ENCODE measurements at regions not wholly inside any gene's neighbourhood (a gene's known extent, or its start where the extent isn't known, plus 50 kb on each side); places are given as distances from the start of the nearest gene placed in this dataset.

- Histone ChIP-seq H3K27ac (ENCODE audit: low read length) (no peak overlapping the region), H3K27me3 (ENCODE audit: insufficient read depth, low read length) (no peaks in the 10 kb centered on the region), H3K4me3 (ENCODE audit: low read length) (no peak overlapping the region), H3K9ac (ENCODE audit: low read depth, low read length) (no peak overlapping the region), H3K36me3 (ENCODE audit: insufficient read depth, low read depth, low read length) (no peaks in the 10 kb centered on the region), H3K4me1 (ENCODE audit: insufficient read depth, low read length) (no peaks in the 10 kb centered on the region; the same call in 1 of the 2 replicates), H3K9me3 (ENCODE audit: insufficient read depth, low read depth, low read length) (no peaks in the 10 kb centered on the region)
Observed at GRCh38 chr15:47296881-47297280, 420.4 kb upstream of the SEMA6D start.

DNA sequence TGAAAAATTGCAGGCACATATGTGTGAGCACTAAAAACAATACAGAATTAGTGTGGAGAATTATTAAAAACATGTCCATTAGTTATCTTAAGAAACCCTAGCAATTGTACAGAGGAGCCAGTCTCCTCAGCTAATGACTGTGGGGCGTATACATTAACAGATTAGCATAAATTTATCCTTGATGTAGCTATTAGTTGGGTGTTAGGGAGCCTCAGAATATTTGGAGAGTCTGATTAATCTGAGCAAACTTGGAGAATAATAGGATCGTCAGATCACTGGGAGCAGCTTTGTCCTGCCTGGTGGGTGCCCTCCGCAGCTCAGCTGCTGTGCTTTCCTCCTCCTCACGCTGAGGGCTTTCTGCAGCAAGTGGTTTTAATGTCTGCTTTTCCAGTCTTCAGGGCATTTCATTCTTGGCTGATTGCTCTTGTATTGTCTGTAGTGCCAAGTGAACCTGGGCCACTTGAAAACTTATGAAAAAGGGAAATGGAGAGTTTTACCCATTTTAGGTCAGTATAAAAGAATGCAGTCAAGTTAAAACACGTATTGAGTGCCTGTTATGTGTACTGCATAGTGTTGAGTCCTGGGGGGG lies 417.4 kb upstream of the SEMA6D start:
- Histone ChIP-seq H3K36me3 (ENCODE audit: insufficient read depth, low read depth, low read length) (no peaks in the 10 kb centered on the region), H3K4me1 (ENCODE audit: insufficient read depth, low read length) (no peaks in the 10 kb centered on the region; the same call in 1 of the 2 replicates), H3K9ac (ENCODE audit: low read depth, low read length) (no peak overlapping the region), H3K9me3 (ENCODE audit: insufficient read depth, low read depth, low read length) (no peaks in the 10 kb centered on the region), H3K27ac (ENCODE audit: low read length) (no peak overlapping the region), H3K27me3 (ENCODE audit: insufficient read depth, low read length) (no peaks in the 10 kb centered on the region), H3K4me3 (ENCODE audit: low read length) (no peak overlapping the region)

- Histone ChIP-seq H3K36me3 (ENCODE audit: insufficient read depth, low read depth, low read length) (no peaks in the 10 kb centered on the region), H3K4me1 (ENCODE audit: insufficient read depth, low read length) (no peaks in the 10 kb centered on the region), H3K27ac (ENCODE audit: low read length) (no peak overlapping the region), H3K9ac (ENCODE audit: low read depth, low read length) (no peak overlapping the region), H3K4me3 (ENCODE audit: low read length) (no peak overlapping the region), H3K9me3 (ENCODE audit: insufficient read depth, low read depth, low read length) (no peaks in the 10 kb centered on the region), H3K27me3 (ENCODE audit: insufficient read depth, low read length) (no peaks in the 10 kb centered on the region)
Observed at GRCh38 chr15:47300596-47300995, 416.7 kb upstream of the SEMA6D start.

DNA sequence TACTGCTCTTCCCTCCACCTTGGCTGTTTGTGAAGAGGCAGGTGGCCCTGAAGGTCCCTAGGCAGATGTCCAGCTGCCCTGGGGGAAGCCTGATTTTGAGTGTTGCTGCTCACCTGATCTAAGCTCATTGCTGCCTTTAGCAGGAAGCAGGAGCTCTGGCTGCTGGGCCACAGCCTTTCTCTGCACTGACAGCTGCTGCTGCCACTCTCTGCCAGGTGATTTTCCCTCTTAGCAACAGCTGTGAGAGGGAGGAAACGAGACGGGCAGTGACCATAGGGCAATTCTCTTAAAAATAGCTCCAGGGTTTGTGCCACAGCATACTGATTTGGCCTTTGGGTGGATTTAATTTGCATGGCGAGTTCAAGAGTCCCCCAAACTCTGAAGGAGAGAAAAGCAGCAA lies 415.8 kb upstream of the SEMA6D start:
- Histone ChIP-seq H3K4me3 (ENCODE audit: low read length) (no peak overlapping the region), H3K27me3 (ENCODE audit: insufficient read depth, low read length) (no peaks in the 10 kb centered on the region), H3K9ac (ENCODE audit: low read depth, low read length) (no peak overlapping the region), H3K4me1 (ENCODE audit: insufficient read depth, low read length) (no peaks in the 10 kb centered on the region), H3K9me3 (ENCODE audit: insufficient read depth, low read depth, low read length) (no peaks in the 10 kb centered on the region), H3K27ac (ENCODE audit: low read length) (no peak overlapping the region), H3K36me3 (ENCODE audit: insufficient read depth, low read depth, low read length) (no peaks in the 10 kb centered on the region)

- no peak overlapping the region for H3K4me3 ChIP-seq (ENCODE audit: low read length)
- no peaks in the 10 kb centered on the region for H3K36me3 ChIP-seq (ENCODE audit: insufficient read depth, low read depth, low read length)
- no peaks in the 10 kb centered on the region for H3K27me3 ChIP-seq (ENCODE audit: insufficient read depth, low read length)
- H3K4me1 ChIP-seq (ENCODE audit: insufficient read depth, low read length), result no peaks in the 10 kb centered on the region
- H3K9me3 ChIP-seq (ENCODE audit: insufficient read depth, low read depth, low read length), result no peaks in the 10 kb centered on the region
- H3K9ac ChIP-seq (ENCODE audit: low read depth, low read length), result no peak overlapping the region
- H3K27ac ChIP-seq (ENCODE audit: low read length), result no peak overlapping the region
Observed at GRCh38 chr15:47304656-47305055, 412.6 kb upstream of the SEMA6D start.

DNA sequence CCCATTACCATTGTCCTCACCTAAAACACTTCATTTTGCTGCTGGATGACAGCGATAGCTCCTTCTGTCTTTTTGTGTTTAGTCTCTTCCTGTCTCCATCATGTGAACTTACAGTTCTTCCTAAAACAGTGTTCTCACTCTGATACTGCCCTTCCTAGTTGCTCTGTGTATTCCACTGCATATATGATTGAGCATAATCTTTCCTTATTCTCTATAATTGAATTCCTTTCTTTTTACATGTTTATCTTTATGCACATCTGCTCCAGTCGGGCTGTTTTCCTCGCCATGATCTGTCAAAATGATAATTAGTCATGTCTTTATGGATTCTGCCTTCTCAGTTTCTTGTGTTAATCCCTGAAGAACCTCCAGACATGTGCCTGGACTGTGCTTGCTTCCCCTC lies 405.1 kb upstream of the SEMA6D start:
- Histone ChIP-seq H3K9me3 (ENCODE audit: insufficient read depth, low read depth, low read length) (no peaks in the 10 kb centered on the region), H3K4me3 (ENCODE audit: low read length) (no peak overlapping the region), H3K4me1 (ENCODE audit: insufficient read depth, low read length) (no peaks in the 10 kb centered on the region), H3K27me3 (ENCODE audit: insufficient read depth, low read length) (no peaks in the 10 kb centered on the region), H3K27ac (ENCODE audit: low read length) (no peak overlapping the region), H3K36me3 (ENCODE audit: insufficient read depth, low read depth, low read length) (no peaks in the 10 kb centered on the region), H3K9ac (ENCODE audit: low read depth, low read length) (no peak overlapping the region)

DNA sequence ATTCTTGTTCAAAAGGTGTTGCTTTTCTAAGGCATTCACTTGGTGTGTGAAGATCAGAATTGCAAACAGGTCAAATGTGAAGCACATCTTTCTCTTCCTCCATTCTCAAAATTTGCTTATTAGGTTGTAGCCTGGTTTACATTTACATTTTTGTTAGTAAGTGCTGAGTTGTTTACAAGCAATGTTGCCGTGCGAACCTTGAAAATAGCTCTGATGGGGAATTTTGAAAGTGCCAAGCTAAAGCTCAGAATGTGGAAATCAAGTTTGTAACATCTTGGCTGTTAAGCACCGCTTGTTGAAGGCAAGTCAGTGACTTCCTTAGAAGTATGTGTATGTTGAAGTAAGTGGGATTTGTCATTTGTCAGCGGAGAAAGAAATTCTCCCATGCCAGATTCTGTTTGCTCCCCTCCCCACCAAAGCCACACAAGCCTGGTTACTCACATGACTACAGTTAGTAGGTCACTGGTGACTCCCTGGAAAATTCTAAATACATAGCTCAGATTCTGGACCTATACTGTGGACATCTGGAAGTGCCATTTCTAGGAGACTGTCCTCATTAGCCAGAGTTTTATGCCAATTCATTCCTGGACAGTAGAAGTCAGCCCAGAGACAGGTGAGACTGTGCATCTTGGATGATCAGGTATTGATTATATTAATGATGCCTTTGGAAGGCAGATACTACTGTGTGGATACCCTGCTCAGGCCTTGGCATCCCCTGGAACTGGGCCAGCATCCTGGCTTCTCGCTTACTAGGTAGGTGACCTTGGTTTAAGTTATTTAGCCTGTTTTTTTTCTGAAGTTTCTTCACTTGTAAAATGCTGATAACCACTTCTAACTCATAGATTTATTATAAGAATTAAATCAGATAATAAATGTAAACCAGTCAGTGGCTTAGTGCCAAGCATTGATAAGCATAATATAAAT lies 390.6 kb upstream of the SEMA6D start:
- H3K9me3 ChIP-seq (ENCODE audit: insufficient read depth, low read depth, low read length), result no peaks in the 10 kb centered on the region
- no peaks in the 10 kb centered on the region for H3K27me3 ChIP-seq (ENCODE audit: insufficient read depth, low read length)
- no peaks in the 10 kb centered on the region for H3K36me3 ChIP-seq (ENCODE audit: insufficient read depth, low read depth, low read length)
- H3K4me1 ChIP-seq (ENCODE audit: insufficient read depth, low read length), result peaks cover 18% of the 10 kb centered on the region
- H3K27ac ChIP-seq (ENCODE audit: low read length), result no peak overlapping the region
- H3K4me3 ChIP-seq (ENCODE audit: low read length), result no peak overlapping the region
- H3K9ac ChIP-seq (ENCODE audit: low read depth, low read length), result no peak overlapping the region

DNA sequence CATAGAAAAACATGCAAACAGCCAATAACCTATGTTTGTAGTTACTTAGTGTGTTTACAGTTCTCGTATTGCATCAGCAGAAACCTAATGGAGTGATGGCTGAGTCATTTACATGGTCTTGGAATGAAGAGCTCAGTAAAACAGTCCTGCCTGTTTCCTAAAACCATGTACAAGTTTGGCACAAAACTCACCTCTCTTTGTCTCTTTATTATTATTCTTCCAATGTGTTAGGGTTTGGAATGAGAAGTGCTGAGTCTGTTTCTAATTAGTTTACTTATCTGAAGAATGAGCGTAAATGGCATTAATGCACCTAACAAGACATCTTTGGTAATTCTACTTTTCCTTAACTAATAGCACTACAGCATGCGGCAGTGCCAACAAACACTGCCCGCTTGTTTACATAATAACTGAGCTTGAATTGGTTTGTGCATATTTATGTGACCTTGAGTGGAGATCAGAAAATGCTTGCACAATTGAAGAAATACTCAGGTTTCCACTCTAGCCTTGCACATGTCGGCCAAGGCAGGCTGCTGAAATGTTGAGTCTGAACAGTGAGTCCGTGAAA lies 385.4 kb upstream of the SEMA6D start:
- Histone ChIP-seq H3K4me1 (ENCODE audit: insufficient read depth, low read length) (peaks cover 11% of the 10 kb centered on the region; the same call in 1 of the 2 replicates), H3K9me3 (ENCODE audit: insufficient read depth, low read depth, low read length) (peaks cover 4% of the 10 kb centered on the region; the same call in 1 of the 2 replicates), H3K4me3 (ENCODE audit: low read length) (no peak overlapping the region), H3K27me3 (ENCODE audit: insufficient read depth, low read length) (no peaks in the 10 kb centered on the region), H3K27ac (ENCODE audit: low read length) (peak overlapping the region; percentile 25), H3K9ac (ENCODE audit: low read depth, low read length) (no peak overlapping the region), H3K36me3 (ENCODE audit: insufficient read depth, low read depth, low read length) (no peaks in the 10 kb centered on the region)

DNA sequence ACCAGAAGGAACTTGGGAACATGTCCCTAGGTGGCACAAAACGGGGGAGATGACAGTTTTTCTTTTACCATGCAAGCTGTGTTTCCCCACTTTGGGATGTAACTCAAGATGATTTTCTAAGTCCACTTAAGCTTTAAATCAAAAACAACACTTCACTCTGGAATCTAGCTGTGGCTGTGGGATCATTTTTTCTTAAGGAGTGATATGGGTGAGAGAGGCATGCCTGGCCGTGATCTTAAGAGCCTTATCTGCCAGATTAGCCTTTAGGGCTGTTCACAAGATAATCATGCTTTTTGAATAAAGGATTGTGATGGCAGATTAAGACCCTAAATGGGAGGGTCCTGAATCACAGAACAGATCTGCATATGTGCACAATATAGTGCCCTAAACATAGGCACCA lies 384.8 kb upstream of the SEMA6D start:
- H3K9me3 ChIP-seq (ENCODE audit: insufficient read depth, low read depth, low read length), result peaks cover 4% of the 10 kb centered on the region; the same call in 1 of the 2 replicates
- no peak overlapping the region for H3K4me3 ChIP-seq (ENCODE audit: low read length)
- no peaks in the 10 kb centered on the region for H3K27me3 ChIP-seq (ENCODE audit: insufficient read depth, low read length)
- peaks cover 11% of the 10 kb centered on the region; the same call in 1 of the 2 replicates for H3K4me1 ChIP-seq (ENCODE audit: insufficient read depth, low read length)
- H3K27ac ChIP-seq (ENCODE audit: low read length), result peak overlapping the region; percentile 25
- no peaks in the 10 kb centered on the region for H3K36me3 ChIP-seq (ENCODE audit: insufficient read depth, low read depth, low read length)
- H3K9ac ChIP-seq (ENCODE audit: low read depth, low read length), result no peak overlapping the region

GRCh38 chr15:47333734-47334133 lies 383.6 kb upstream of the SEMA6D start:
- no peak overlapping the region for H3K27ac ChIP-seq (ENCODE audit: low read length)
- peaks cover 4% of the 10 kb centered on the region; the same call in 1 of the 2 replicates for H3K9me3 ChIP-seq (ENCODE audit: insufficient read depth, low read depth, low read length)
- peaks cover 11% of the 10 kb centered on the region; the same call in 1 of the 2 replicates for H3K4me1 ChIP-seq (ENCODE audit: insufficient read depth, low read length)

DNA sequence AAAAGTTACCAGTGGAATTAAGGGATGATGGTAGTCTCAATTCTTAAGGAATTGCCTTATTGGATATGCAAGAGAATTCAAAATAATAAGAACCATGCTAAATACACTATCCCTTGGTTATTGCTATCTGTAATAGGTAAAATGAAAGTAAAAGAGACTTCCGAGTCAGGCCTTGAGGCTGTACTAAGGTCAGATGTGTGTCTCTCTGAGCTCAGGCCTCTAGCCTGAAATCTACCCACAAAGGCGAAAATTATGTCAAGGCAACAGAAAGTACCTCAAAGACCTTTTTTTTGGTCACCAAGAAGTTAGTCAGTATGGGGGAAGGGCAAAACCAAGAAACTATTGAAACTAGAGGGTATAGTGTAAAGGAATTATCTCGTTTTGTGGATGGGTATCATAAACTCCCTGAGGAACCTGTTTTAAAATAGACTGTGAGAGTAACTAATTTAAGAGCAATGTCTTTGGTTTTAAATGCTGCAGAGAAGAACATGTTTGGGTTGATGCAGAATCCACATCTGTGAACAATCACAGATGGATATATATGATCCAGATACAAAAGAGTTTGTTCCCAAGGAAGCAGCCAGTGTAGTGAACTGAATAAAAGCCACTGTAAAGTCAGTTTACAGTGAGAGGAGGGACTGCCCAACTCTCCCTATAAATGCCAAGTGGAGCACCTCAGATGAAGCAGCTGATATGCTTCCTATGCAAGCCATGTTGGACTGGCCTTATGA lies 382.3 kb upstream of the SEMA6D start:
- H3K9me3 ChIP-seq (ENCODE audit: insufficient read depth, low read depth, low read length), result peaks cover 4% of the 10 kb centered on the region; the same call in 1 of the 2 replicates
- H3K27ac ChIP-seq (ENCODE audit: low read length), result no peak overlapping the region
- no peaks in the 10 kb centered on the region for H3K36me3 ChIP-seq (ENCODE audit: insufficient read depth, low read depth, low read length)
- no peak overlapping the region for H3K9ac ChIP-seq (ENCODE audit: low read depth, low read length)
- H3K4me1 ChIP-seq (ENCODE audit: insufficient read depth, low read length), result peaks cover 11% of the 10 kb centered on the region; the same call in 1 of the 2 replicates
- H3K27me3 ChIP-seq (ENCODE audit: insufficient read depth, low read length), result no peaks in the 10 kb centered on the region
- no peak overlapping the region for H3K4me3 ChIP-seq (ENCODE audit: low read length)

More at GRCh38 chr15:47333734-47334133, 383.6 kb upstream of the SEMA6D start:
- H3K36me3 ChIP-seq (ENCODE audit: insufficient read depth, low read depth, low read length), result no peaks in the 10 kb centered on the region
- no peak overlapping the region for H3K9ac ChIP-seq (ENCODE audit: low read depth, low read length)
- H3K27me3 ChIP-seq (ENCODE audit: insufficient read depth, low read length), result no peaks in the 10 kb centered on the region
- H3K4me3 ChIP-seq (ENCODE audit: low read length), result no peak overlapping the region

Data from iPS-20b (cell line).